Gastroesophageal sphincter (tissue), 4 donors: ENCODE measurements at regions not wholly inside any gene's neighbourhood (a gene's known extent, or its start where the extent isn't known, plus 50 kb on each side); places are given as distances from the start of the nearest gene placed in this dataset.

ENCODE experiments used
- ATAC-seq: fragments of 150-250 bp; one replicate; pipeline ENCODE4 v1.9.1; 2016; ENCODE audit warnings: mild to moderate bottlenecking, moderate library complexity
- H3K27ac ChIP-seq, 4 donors: fragments of 200-600 bp; sonication (generic) in 3 of 4; 1 replicate in 3 of 4; 2 replicates in 1 of 4; pipeline ENCODE4 v1.5.1; 2016 to 2019
- H3K27me3 ChIP-seq: fragments of 200-600 bp; sonication (generic); one replicate; pipeline ENCODE4 v1.5.1; 2019
- H3K36me3 ChIP-seq, 2 donors: fragments of 200-600 bp; sonication (generic); one replicate each; pipeline ENCODE4 v1.5.1; 2019; ENCODE audit warnings: control low read depth in 1 of 2
- H3K4me1 ChIP-seq, 3 donors: fragments of 200-600 bp; sonication (generic); 1 replicate in 2 of 3; 2 replicates in 1 of 3; pipeline ENCODE4 v1.5.1; 2016 to 2019; ENCODE audit warnings: control low read depth in 2 of 3
- H3K4me3 ChIP-seq, 2 donors: fragments of 200-600 bp; sonication (generic); one replicate each; pipeline ENCODE4 v1.5.1; 2019; ENCODE audit warnings: mild to moderate bottlenecking in 1 of 2, moderate library complexity in 1 of 2
- H3K9me3 ChIP-seq, 3 donors: fragments of 200-600 bp; sonication (generic); one replicate each; pipeline ENCODE4 v1.5.1; 2017 to 2019; ENCODE audit warnings: control low read depth in 2 of 3
- EP300 ChIP-seq: sonication (generic); formaldehyde crosslinking; IDR thresholded peaks from one replicate; pipeline ENCODE4 v1.6.1; 2017; ENCODE audit warnings: antibody characterized with exemption, mild to moderate bottlenecking
- POLR2A ChIP-seq, 2 donors: fragments of 450-650 bp; IDR thresholded peaks; one replicate each; pipeline ENCODE4 v1.6.1; 2017; ENCODE audit warnings: antibody characterized with exemption in 2 of 2, mild to moderate bottlenecking in 2 of 2, moderate library complexity in 1 of 2
- POLR2AphosphoS5 ChIP-seq: sonication (generic); formaldehyde crosslinking; IDR thresholded peaks from one replicate; pipeline ENCODE4 v1.6.1; 2017; ENCODE audit warnings: antibody characterized with exemption
- WGBS, 2 donors: methylation state at CpG; one replicate each; pipeline ENCODE4 v1.1.5; 2018; ENCODE audit warnings: low coverage in 1 of 2; 5-methylcytosine and 5-hydroxymethylcytosine counted together
- TF ChIP-seq, protein P1 (sequence below), 4 experiments: fragments of 200-600 bp in 2 of 4; fragments of 450-650 bp in 2 of 4; sonication (generic) in 1 of 4; IDR thresholded peaks; one replicate each; pipeline ENCODE4 v1.5.1; 2017 to 2019; ENCODE audit warnings: antibody characterized with exemption in 4 of 4, mild to moderate bottlenecking in 2 of 4, moderate library complexity in 2 of 4

DNA sequence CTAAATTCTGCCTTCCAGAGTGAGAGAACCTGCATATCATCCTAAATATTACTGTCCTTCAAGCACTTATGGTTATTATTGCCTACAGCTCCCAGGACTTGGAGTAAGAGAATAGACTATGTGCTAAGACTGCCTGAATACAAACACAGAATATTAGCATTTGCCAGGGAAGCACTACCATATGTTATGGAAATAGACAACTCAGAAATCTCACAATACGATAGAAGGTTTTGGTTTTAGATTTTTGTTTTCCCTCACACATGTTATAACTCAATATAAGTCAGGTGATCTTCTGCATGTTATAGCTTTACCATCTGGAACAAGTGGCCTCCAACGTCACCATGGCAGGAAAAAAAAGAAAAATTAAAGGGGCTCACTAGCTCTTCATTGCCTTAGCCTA lies 413.9 kb downstream of the LRRIQ3 start:
- Histone ChIP-seq H3K9me3 (no peaks in the 10 kb centered on the region), H3K27ac (no peak overlapping the region), H3K4me1 (no peaks in the 10 kb centered on the region), H3K4me3 (no peak overlapping the region), H3K36me3 (no peaks in the 10 kb centered on the region), H3K27me3 (no peaks in the 10 kb centered on the region)
- 58 to 63% methylated on average over 2 of the region's 2 CpGs for WGBS, 2 donors
- no peak for ATAC-seq
- no peak for TF ChIP-seq POLR2A (IDR thresholded peaks at IDR 0.05)
- TF ChIP-seq EP300 = no peak
- TF ChIP-seq, protein P1, sequence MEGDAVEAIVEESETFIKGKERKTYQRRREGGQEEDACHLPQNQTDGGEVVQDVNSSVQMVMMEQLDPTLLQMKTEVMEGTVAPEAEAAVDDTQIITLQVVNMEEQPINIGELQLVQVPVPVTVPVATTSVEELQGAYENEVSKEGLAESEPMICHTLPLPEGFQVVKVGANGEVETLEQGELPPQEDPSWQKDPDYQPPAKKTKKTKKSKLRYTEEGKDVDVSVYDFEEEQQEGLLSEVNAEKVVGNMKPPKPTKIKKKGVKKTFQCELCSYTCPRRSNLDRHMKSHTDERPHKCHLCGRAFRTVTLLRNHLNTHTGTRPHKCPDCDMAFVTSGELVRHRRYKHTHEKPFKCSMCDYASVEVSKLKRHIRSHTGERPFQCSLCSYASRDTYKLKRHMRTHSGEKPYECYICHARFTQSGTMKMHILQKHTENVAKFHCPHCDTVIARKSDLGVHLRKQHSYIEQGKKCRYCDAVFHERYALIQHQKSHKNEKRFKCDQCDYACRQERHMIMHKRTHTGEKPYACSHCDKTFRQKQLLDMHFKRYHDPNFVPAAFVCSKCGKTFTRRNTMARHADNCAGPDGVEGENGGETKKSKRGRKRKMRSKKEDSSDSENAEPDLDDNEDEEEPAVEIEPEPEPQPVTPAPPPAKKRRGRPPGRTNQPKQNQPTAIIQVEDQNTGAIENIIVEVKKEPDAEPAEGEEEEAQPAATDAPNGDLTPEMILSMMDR (IDR thresholded peaks at IDR 0.05) = no peak
- no peak for TF ChIP-seq POLR2AphosphoS5

DNA sequence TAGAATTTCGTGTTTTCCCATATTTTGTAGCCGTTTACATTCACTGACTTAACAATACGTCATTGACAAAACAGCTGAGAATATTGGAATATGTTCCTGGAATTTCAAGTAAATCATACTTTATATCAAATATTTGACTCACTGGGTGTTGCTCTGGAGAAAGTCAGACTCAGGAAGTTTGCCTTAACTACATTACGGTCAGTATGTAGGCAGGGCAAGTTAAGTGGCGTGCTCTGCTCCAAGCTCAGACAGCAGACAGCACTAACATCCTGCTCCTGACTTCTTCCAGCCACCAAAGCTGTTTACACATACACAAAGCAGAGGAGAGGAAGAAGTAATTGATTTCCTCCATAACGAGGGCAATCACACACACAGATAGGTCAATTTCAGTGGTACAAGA lies 414.6 kb downstream of the LRRIQ3 start:
- Histone ChIP-seq H3K9me3 (no peaks in the 10 kb centered on the region), H3K36me3 (no peaks in the 10 kb centered on the region), H3K4me1 (no peaks in the 10 kb centered on the region), H3K27me3 (no peaks in the 10 kb centered on the region), H3K27ac (no peak overlapping the region), H3K4me3 (no peak overlapping the region)
- WGBS, 2 donors = 31 to 64% methylated on average over 4 to 6 of the region's 6 CpGs
- TF ChIP-seq POLR2AphosphoS5 = no peak
- TF ChIP-seq EP300 = no peak
- TF ChIP-seq, protein P1 (IDR thresholded peaks at IDR 0.05) = no peak
- TF ChIP-seq POLR2A (IDR thresholded peaks at IDR 0.05) = no peak
- ATAC-seq = no peak

DNA sequence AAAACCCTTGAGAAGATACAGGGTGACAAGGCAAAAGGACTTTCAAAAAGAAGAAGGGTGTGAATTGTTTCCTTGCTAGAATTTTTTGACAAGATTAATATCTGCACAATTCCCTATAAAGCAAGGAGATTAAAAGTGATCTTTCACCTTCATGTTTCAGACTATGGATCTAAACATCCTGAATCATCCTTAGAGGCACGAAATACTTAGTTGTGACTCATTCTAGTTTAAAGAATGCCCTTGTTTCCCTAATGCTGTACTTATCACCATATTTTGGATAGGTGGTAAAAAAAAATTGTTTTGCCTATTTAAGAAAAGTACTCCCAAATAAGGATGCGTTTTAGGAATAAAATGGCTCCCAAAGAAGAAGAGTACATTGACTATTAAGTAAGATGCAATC lies 415.1 kb downstream of the LRRIQ3 start:
- no peak for ATAC-seq

DNA sequence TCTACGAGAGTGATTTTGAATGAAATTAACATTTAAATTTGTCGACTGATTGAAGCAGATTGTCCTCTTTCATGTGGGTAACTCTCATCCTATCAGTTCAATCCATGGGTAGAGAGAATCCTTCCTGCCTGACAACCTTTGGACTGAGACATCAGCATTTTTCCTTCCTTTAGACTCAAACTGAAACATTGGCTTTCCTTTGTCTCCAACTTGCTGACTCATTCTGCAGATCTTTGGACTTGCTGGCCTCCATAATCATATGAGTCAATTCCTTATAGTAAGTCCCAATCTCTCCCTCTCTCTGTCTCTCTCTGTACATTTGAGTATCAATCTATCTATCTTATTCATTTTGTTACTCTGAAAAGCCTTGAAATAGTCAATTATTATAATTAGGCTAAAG lies 416.7 kb downstream of the LRRIQ3 start:
- no peaks in the 10 kb centered on the region for H3K4me1 ChIP-seq
- ATAC-seq = no peak
- H3K9me3 ChIP-seq = no peaks in the 10 kb centered on the region
- no peak overlapping the region for H3K4me3 ChIP-seq
- H3K27ac ChIP-seq = no peak overlapping the region
- H3K36me3 ChIP-seq = no peaks in the 10 kb centered on the region
- WGBS, 2 donors = 75 to 82% methylated on average over 2 of the region's 2 CpGs
- H3K27me3 ChIP-seq = no peaks in the 10 kb centered on the region
- TF ChIP-seq, protein P1 (IDR thresholded peaks at IDR 0.05) = no peak
- no peak for TF ChIP-seq POLR2AphosphoS5
- no peak for TF ChIP-seq EP300
- TF ChIP-seq POLR2A (IDR thresholded peaks at IDR 0.05) = no peak

More for the DNA sequence above, 415.1 kb downstream of the LRRIQ3 start:
- no peaks in the 10 kb centered on the region for H3K27me3 ChIP-seq
- H3K27ac ChIP-seq = no peak overlapping the region
- 72 to 93% methylated on average over 2 of the region's 2 CpGs for WGBS, 2 donors
- H3K4me1 ChIP-seq = no peaks in the 10 kb centered on the region
- no peak overlapping the region for H3K4me3 ChIP-seq
- no peaks in the 10 kb centered on the region for H3K36me3 ChIP-seq
- no peaks in the 10 kb centered on the region for H3K9me3 ChIP-seq
- TF ChIP-seq POLR2A (IDR thresholded peaks at IDR 0.05) = no peak
- TF ChIP-seq EP300 = no peak
- TF ChIP-seq, protein P1 (IDR thresholded peaks at IDR 0.05) = no peak
- no peak for TF ChIP-seq POLR2AphosphoS5

DNA sequence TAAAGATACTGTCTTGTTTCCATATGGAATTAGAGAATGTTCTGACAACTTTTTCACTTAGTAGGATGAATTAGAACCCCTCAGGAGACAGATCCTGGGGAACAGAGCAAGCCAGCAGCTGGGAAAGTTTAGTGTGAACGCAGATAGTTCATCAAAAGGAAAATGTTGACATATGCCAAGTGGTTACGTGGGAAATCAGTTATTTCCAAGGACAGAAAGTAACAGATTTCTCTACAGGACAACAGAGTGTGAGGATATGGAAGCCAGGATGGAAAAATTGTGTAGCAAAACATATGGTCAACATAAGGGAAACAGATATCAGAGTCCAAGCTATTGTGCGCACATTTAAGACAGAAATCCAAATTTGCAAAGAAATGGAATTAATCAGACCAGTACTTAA lies 419.5 kb downstream of the LRRIQ3 start:
- Histone ChIP-seq H3K36me3 (no peaks in the 10 kb centered on the region), H3K4me3 (no peak overlapping the region), H3K27me3 (no peaks in the 10 kb centered on the region), H3K4me1 (no peaks in the 10 kb centered on the region), H3K27ac (no peak overlapping the region), H3K9me3 (no peaks in the 10 kb centered on the region)
- no peak for ATAC-seq
- 41 to 64% methylated on average over 3 of the region's 3 CpGs for WGBS, 2 donors
- TF ChIP-seq POLR2AphosphoS5 = no peak
- no peak for TF ChIP-seq POLR2A (IDR thresholded peaks at IDR 0.05)
- TF ChIP-seq, protein P1 (IDR thresholded peaks at IDR 0.05) = no peak
- no peak for TF ChIP-seq EP300
